GM12878 (cell line): ENCODE measurements at regions not wholly inside any gene's neighbourhood (a gene's known extent, or its start where the extent isn't known, plus 50 kb on each side); places are given as distances from the start of the nearest gene placed in this dataset.

Experiments used
- ATAC-seq: fragments of 200-7000 bp; cut with Tn5 transposase; 3 replicates; pipeline ENCODE4 v1.9.1; 2020; ENCODE audit warnings: mild to moderate bottlenecking, moderate library complexity
- BruUV-seq: library from RNA; stranded (reverse); fragments of 400-500 nt; replicated peaks from 2 replicates; lab custom pipeline; 2021; lab: Mats Ljungman, UMichigan
- CTCF ChIA-PET: fragments of 300-600 bp; sonication (Branson Sonifier 250); formaldehyde crosslinking; extraction: SDS; loops from one replicate; lab custom pipeline; 2021; ENCODE audit warnings: inconsistent platforms; lab: Yijun Ruan, JAX
- POLR2A ChIA-PET: fragments of 350-600 bp; formaldehyde crosslinking; extraction: SDS; loops from one replicate; lab custom pipeline; 2021; ENCODE audit warnings: inconsistent platforms; lab: Charles Lee
- RAD21 ChIA-PET: fragments of 300-600 bp; sonication (Branson Sonifier 250); formaldehyde crosslinking; loops from one replicate; lab custom pipeline; 2023; ENCODE audit warnings: antibody characterized with exemption; ENCODE audit not compliant: unreplicated experiment; lab: Charles Lee
- SMC1A ChIA-PET: fragments of 300-600 bp; sonication (Branson Sonifier 250); formaldehyde crosslinking; loops from one replicate; lab custom pipeline; 2023; ENCODE audit not compliant: unreplicated experiment, uncharacterized antibody; lab: Charles Lee
- DNase-seq: peaks from one replicate; pipeline ENCODE4 v3.0.0-alpha.2; 2011; ENCODE audit warnings: low read depth, low spot score
- FAIRE-seq: peaks from 3 replicates; lab custom pipeline; 2011; peaks lifted over from hg19 to GRCh38; lab: Jason Lieb, UNC
- H2AFZ ChIP-seq: 2 replicates; pipeline ENCODE4 v1.6.0; 2011; ENCODE audit warnings: low read depth, low read length, control low read depth; ENCODE audit not compliant: control insufficient read depth
- H3K27ac ChIP-seq: 2 replicates; pipeline ENCODE4 v1.5.1; 2011; ENCODE audit warnings: control low read depth; ENCODE audit not compliant: control insufficient read depth, insufficient read depth
- H3K27me3 ChIP-seq, 2 experiments: replicated peaks in 1 of 2; 2 replicates each; pipeline versions ENCODE4 v1.6.0 to v1.6.1; 2011; ENCODE audit warnings: low read length in 1 of 2; ENCODE audit not compliant: control insufficient read depth in 2 of 2, insufficient read depth in 2 of 2
- H3K36me3 ChIP-seq, 2 experiments: 2 replicates each; pipeline ENCODE4 v1.5.1; 2011; ENCODE audit warnings: low read length in 1 of 2; ENCODE audit not compliant: control insufficient read depth in 2 of 2, insufficient read depth in 2 of 2
- H3K4me1 ChIP-seq: 2 replicates; pipeline ENCODE4 v1.6.1; 2011; ENCODE audit warnings: mild to moderate bottlenecking, low read length, moderate library complexity, mixed read lengths; ENCODE audit not compliant: control insufficient read depth, insufficient read depth
- H3K4me2 ChIP-seq: 2 replicates; pipeline ENCODE4 v1.6.0; 2011; ENCODE audit warnings: control low read depth; ENCODE audit not compliant: control insufficient read depth, insufficient read depth
- H3K4me3 ChIP-seq: fragments of 200-600 bp; sonication (generic); 2 replicates; pipeline ENCODE4 v1.5.1; 2016
- H3K79me2 ChIP-seq: 2 replicates; pipeline ENCODE4 v1.6.0; 2011; ENCODE audit warnings: low read length; ENCODE audit not compliant: control insufficient read depth, insufficient read depth
- H3K9ac ChIP-seq: 2 replicates; pipeline ENCODE4 v1.8.0; 2011; ENCODE audit warnings: low read length, control low read depth, mixed read lengths; ENCODE audit not compliant: control insufficient read depth, insufficient read depth
- H3K9me3 ChIP-seq: replicated peaks from 3 replicates; pipeline ENCODE4 v1.5.1; 2011; ENCODE audit warnings: mild to moderate bottlenecking, low read length; ENCODE audit not compliant: control insufficient read depth, insufficient read depth
- H4K20me1 ChIP-seq: 2 replicates; pipeline ENCODE4 v1.6.0; 2011; ENCODE audit not compliant: control insufficient read depth, insufficient read depth
- ASH2L ChIP-seq: fragments of 300-600, 200-600 bp; sonication (generic); IDR thresholded peaks from 2 replicates; pipeline ENCODE4 v1.6.1; 2017; ENCODE audit warnings: low read depth, mild to moderate bottlenecking, borderline replicate concordance
- BCLAF1 ChIP-seq: fragments of 450-650 bp; IDR thresholded peaks from 2 replicates; pipeline ENCODE4 v1.6.1; 2017; ENCODE audit warnings: antibody characterized with exemption, mild to moderate bottlenecking, moderate library complexity
- BMI1 ChIP-seq: fragments of 450-650 bp; IDR thresholded peaks from 2 replicates; pipeline ENCODE4 v1.6.1; 2016; ENCODE audit warnings: mild to moderate bottlenecking, moderate library complexity, borderline replicate concordance
- CBX3 ChIP-seq: fragments of 200-600 bp; sonication (generic); IDR thresholded peaks from 2 replicates; pipeline ENCODE4 v1.6.1; 2016; ENCODE audit warnings: low read depth, borderline replicate concordance
- CHD2 ChIP-seq: IDR thresholded peaks from 2 replicates; pipeline ENCODE4 v1.6.1; 2011; ENCODE audit warnings: low read depth, low read length, improper control_type of control experiment, borderline replicate concordance
- EED ChIP-seq: sonication (generic); IDR thresholded peaks from 2 replicates; pipeline ENCODE4 v1.6.1; 2016; ENCODE audit warnings: antibody characterized with exemption, low read depth
- EGR1 ChIP-seq, 2 experiments: IDR thresholded peaks; 1 replicate in 1 of 2; 2 replicates in 1 of 2; pipeline ENCODE4 v1.6.1; 2011 to 2012; ENCODE audit warnings: low read depth in 2 of 2, low read length in 2 of 2, borderline replicate concordance in 1 of 2, mild to moderate bottlenecking in 1 of 2, moderate library complexity in 1 of 2
- ETV6 ChIP-seq, 2 experiments: fragments of 450-650 bp in 1 of 2; IDR thresholded peaks in 1 of 2; conservative IDR thresholded peaks in 1 of 2; 2 replicates each; pipeline ENCODE4 v1.6.1; 2014; ENCODE audit warnings: antibody characterized with exemption in 1 of 2, borderline replicate concordance in 1 of 2, low read depth in 1 of 2, mild to moderate bottlenecking in 1 of 2, moderate library complexity in 1 of 2
- FOXM1 ChIP-seq: IDR thresholded peaks from 2 replicates; pipeline ENCODE4 v1.6.1; 2012; ENCODE audit warnings: low read depth, mild to moderate bottlenecking, inconsistent platforms, low read length, moderate library complexity
- KAT2A ChIP-seq: conservative IDR thresholded peaks from 2 replicates; pipeline ENCODE4 v1.6.1; 2011; ENCODE audit warnings: low read depth, low read length; ENCODE audit not compliant: control insufficient read depth
- NR2F1 ChIP-seq: fragments of 450-650 bp; conservative IDR thresholded peaks from 2 replicates; pipeline ENCODE4 v1.6.1; 2017; ENCODE audit warnings: mild to moderate bottlenecking
- POLR2AphosphoS5 ChIP-seq: IDR thresholded peaks from 2 replicates; pipeline ENCODE4 v1.6.1; 2011; ENCODE audit warnings: mild to moderate bottlenecking, low read length, inconsistent platforms
- RUNX3 ChIP-seq: IDR thresholded peaks from 2 replicates; pipeline ENCODE4 v1.6.1; 2012; ENCODE audit warnings: low read length, inconsistent platforms
- SP1 ChIP-seq: IDR thresholded peaks from one replicate; pipeline ENCODE4 v1.6.1; 2011; ENCODE audit warnings: low read depth, low read length
- SUPT20H ChIP-seq: IDR thresholded peaks from 2 replicates; pipeline ENCODE4 v1.6.1; 2011; ENCODE audit warnings: low read depth, mild to moderate bottlenecking, low read length, moderate library complexity, borderline replicate concordance; ENCODE audit not compliant: control insufficient read depth
- ZNF217 ChIP-seq: fragments of 450-650 bp; IDR thresholded peaks from 2 replicates; pipeline ENCODE4 v1.6.1; 2017; ENCODE audit warnings: antibody characterized with exemption, mild to moderate bottlenecking
- ZNF687 ChIP-seq: fragments of 450-650 bp; IDR thresholded peaks from 2 replicates; pipeline ENCODE4 v1.6.1; 2017; ENCODE audit warnings: mild to moderate bottlenecking, moderate library complexity
- WGBS: methylation state at CpG from one replicate; pipeline ENCODE4 v1.1.6; 2016; ENCODE audit warnings: low lambda C conversion rate; ENCODE audit not compliant: insufficient replicate concordance, insufficient coverage; ENCODE audit errors: missing lambda C conversion rate; 5-methylcytosine and 5-hydroxymethylcytosine counted together
- in situ Hi-C: fragments of 300-500 bp; cut with MboI; formaldehyde crosslinking; loops from 9 replicates; pipeline ENCODE4 v1.14.3; 2018; ENCODE audit warnings: mixed read lengths
- intact Hi-C: fragments of 100-400 bp; cut with micrococcal nuclease; formaldehyde crosslinking; loops from one replicate; pipeline ENCODE4 v1.14.2; 2022; ENCODE audit not compliant: unreplicated experiment

DNA sequence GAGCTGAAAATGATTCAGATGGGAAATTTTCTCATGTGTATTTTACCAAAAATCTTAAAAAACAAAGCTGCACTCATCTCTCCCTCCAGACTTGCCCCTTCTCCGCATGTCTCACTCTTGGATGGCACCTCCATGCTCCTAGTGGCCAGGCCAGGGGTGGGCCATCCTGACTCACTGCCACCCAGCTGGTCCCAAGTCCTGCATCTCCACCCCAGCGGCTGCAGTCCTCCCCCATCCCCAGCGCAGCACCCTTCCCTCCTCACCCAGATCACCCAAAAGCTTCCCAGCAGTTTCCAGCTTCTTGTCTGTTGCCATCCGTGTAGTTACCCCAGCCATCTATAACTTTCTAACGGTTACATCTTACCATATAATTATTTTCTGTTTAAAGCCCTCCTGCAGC lies 53.0 kb upstream of the INSIG1 start:
- Histone ChIP-seq H3K9ac (no peak overlapping the region), H2AFZ (no peak overlapping the region), H3K9me3 (no peaks in the 10 kb centered on the region; the same call in 2 of the 3 replicates), H3K27me3 (no peaks in the 10 kb centered on the region), H3K36me3 (no peaks in the 10 kb centered on the region)
- ChIA-PET RAD21 (no interaction called here), SMC1A (no interaction called here)
- in situ Hi-C loops = no loop called here
- BruUV-seq = no TSS peak
- TF ChIP-seq ZNF217 (no peak), POLR2AphosphoS5 (no peak), KAT2A (no peak), NR2F1 (no peak), EGR1 (IDR thresholded peaks at IDR 0.05; ENCODE audit: borderline replicate concordance in 1 of 2, low read depth in 2 of 2, low read length in 2 of 2) (no peak), FOXM1 (no peak), EED (no peak), ZNF687 (no peak), CBX3 (no peak), ETV6 (conservative IDR thresholded peaks at IDR 0.05 in 1 of 2, IDR thresholded peaks at IDR 0.05 in 1 of 2; ENCODE audit: borderline replicate concordance in 1 of 2, low read depth in 1 of 2) (no peak), SUPT20H (no peak), BCLAF1 (no peak), SP1 (no peak), BMI1 (no peak), ASH2L (no peak), RUNX3 (no peak), CHD2 (no peak)
- TF ChIP-seq, all 136 proteins: peak for 0
- no peak overlapping the region for H3K4me3 ChIP-seq
- H3K4me2 ChIP-seq = no peak overlapping the region
- ChIA-PET CTCF (no interaction called here), POLR2A (no interaction called here)
- ATAC-seq (no peak), DNase-seq (no peak), FAIRE-seq (no peak)
- intact Hi-C loops = no loop called here
- H3K27ac ChIP-seq = no peak overlapping the region
- H4K20me1 ChIP-seq = no peaks in the 10 kb centered on the region
- H3K4me1 ChIP-seq = no peaks in the 10 kb centered on the region
- WGBS = 22% methylated on average over 5 of the region's 5 CpGs
- no peaks in the 10 kb centered on the region for H3K79me2 ChIP-seq
